ENCODE measurements at regions not wholly inside any gene's neighbourhood (a gene's known extent, or its start where the extent isn't known, plus 50 kb on each side); places are given as distances from the start of the nearest gene placed in this dataset.

- peak; percentile 86 for TF ChIP-seq CTCF (IDR thresholded peaks at IDR 0.05; ENCODE audit: poor library complexity, severe bottlenecking)
- TF ChIP-seq POLR2AphosphoS5 (IDR thresholded peaks at IDR 0.05), result no peak
Measured at GRCh38 chr7:119175911-119176627, 951.6 kb downstream of the ANKRD7 start.

All from neural cell (in vitro differentiated cells).